Activated B cell treated with CpG ODN at 0.5 μM for 24 hours (primary cell): ENCODE measurements at regions not wholly inside any gene's neighbourhood (a gene's known extent, or its start where the extent isn't known, plus 50 kb on each side); places are given as distances from the start of the nearest gene placed in this dataset.
A peak's percentile ranks its signal among the peaks of the same experiment; 100 is the strongest.

ENCODE experiments used
- ATAC-seq: fragments of 200-7000 bp; cut with Tn5 transposase; one replicate; pipeline ENCODE4 v1.10.0; 2021; ENCODE audit warnings: low read depth, mild to moderate bottlenecking, moderate library complexity
- CTCF ChIA-PET: fragments of 350-600 bp; sonication (Branson Sonifier 250); formaldehyde crosslinking; loops from one replicate; lab custom pipeline; 2021; ENCODE audit warnings: antibody characterized with exemption; lab: Charles Lee
- POLR2A ChIA-PET: fragments of 350-600 bp; sonication (Branson Sonifier 250); formaldehyde crosslinking; loops from one replicate; lab custom pipeline; 2021; ENCODE audit warnings: antibody characterized with exemption; lab: Charles Lee
- DNase-seq: peaks from one replicate; pipeline ENCODE4 v3.0.0; 2022
- H3K27ac Mint-ChIP-seq: one replicate; pipeline ENCODE4 v1.8.0; 2020; ENCODE audit warnings: mixed read lengths
- H3K27me3 Mint-ChIP-seq: one replicate; pipeline ENCODE4 v1.8.0; 2021; ENCODE audit warnings: mixed read lengths
- H3K36me3 Mint-ChIP-seq: one replicate; pipeline ENCODE4 v1.8.0; 2021; ENCODE audit warnings: low read depth, mixed read lengths
- H3K4me1 Mint-ChIP-seq: one replicate; pipeline ENCODE4 v1.8.0; 2021; ENCODE audit warnings: mixed read lengths
- H3K4me3 Mint-ChIP-seq: one replicate; pipeline ENCODE4 v1.8.0; 2020; ENCODE audit warnings: mild to moderate bottlenecking, mixed read lengths
- H3K9me3 Mint-ChIP-seq: one replicate; pipeline ENCODE4 v1.8.0; 2020; ENCODE audit warnings: mixed read lengths
- intact Hi-C: fragments of 100-400 bp; cut with micrococcal nuclease; formaldehyde crosslinking; loops from one replicate; pipeline ENCODE4 v1.15.1; 2024
- TF ChIP-seq, protein P1 (sequence below): fragments of 200-600 bp; IDR thresholded peaks from one replicate; pipeline ENCODE4 v1.8.0; 2022; ENCODE audit warnings: antibody characterized with exemption, mild to moderate bottlenecking

DNA sequence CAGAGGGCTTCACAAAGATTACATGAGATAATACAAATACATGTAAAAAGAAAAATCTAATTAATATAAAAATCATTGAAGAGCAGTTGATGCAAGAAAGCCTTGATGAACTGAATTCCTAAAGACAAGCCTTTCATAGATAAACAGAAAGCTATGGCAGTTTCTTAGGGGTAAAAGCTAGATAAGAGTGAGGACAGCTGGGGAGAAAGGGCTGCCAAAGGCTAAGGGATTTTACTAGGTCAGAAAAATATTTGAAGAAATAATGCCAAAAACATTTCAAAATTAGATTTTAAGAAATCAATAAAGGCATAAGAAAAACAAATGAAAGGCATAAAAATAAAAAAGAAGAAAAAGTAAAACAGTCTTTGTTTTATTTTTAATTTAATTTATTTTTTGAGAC is 107.9 kb upstream of the ZNF366 start:
- Mint-ChIP-seq H3K4me1 (peaks cover 4% of the 10 kb centered on the region), H3K27ac (no peak overlapping the region), H3K4me3 (no peak overlapping the region), H3K36me3 (no peaks in the 10 kb centered on the region), H3K9me3 (no peaks in the 10 kb centered on the region), H3K27me3 (peaks cover 6% of the 10 kb centered on the region)
- ATAC-seq (no peak), DNase-seq (no peak)
- intact Hi-C loops = no loop called here
- ChIA-PET POLR2A (no interaction called here), CTCF (no interaction called here)
- TF ChIP-seq, protein P1, sequence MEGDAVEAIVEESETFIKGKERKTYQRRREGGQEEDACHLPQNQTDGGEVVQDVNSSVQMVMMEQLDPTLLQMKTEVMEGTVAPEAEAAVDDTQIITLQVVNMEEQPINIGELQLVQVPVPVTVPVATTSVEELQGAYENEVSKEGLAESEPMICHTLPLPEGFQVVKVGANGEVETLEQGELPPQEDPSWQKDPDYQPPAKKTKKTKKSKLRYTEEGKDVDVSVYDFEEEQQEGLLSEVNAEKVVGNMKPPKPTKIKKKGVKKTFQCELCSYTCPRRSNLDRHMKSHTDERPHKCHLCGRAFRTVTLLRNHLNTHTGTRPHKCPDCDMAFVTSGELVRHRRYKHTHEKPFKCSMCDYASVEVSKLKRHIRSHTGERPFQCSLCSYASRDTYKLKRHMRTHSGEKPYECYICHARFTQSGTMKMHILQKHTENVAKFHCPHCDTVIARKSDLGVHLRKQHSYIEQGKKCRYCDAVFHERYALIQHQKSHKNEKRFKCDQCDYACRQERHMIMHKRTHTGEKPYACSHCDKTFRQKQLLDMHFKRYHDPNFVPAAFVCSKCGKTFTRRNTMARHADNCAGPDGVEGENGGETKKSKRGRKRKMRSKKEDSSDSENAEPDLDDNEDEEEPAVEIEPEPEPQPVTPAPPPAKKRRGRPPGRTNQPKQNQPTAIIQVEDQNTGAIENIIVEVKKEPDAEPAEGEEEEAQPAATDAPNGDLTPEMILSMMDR = no peak

DNA sequence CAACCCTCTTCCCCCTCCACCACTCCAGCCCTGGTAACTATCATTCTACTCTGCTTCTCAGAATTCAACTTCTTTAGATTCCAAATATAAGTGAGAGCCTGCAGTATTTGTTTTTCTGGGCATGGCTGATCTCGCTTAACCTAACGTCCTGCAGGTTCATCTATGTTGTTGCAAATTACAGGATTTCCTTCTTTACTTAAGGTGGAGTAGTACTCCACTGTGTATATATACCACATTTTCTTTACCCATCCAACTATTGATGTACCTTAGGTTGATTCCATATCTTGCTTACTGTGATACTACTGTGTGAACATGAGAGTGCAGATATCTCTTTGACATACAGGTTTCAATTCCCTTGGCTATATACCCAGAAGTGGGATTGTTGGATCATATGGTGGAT is 106.3 kb upstream of the ZNF366 start:
- no peaks in the 10 kb centered on the region for H3K36me3 Mint-ChIP-seq
- peaks cover 4% of the 10 kb centered on the region for H3K4me1 Mint-ChIP-seq
- ATAC-seq (no peak), DNase-seq (no peak)
- TF ChIP-seq, protein P1 = no peak
- H3K27ac Mint-ChIP-seq = no peak overlapping the region
- ChIA-PET CTCF (no interaction called here), POLR2A (interaction anchor here (0.6 kb wide), 1 partner anchor 120 kb away, joined by 3 read pairs; no protein-coding TSS in a partner anchor)
- H3K9me3 Mint-ChIP-seq = no peaks in the 10 kb centered on the region
- peaks cover 8% of the 10 kb centered on the region for H3K27me3 Mint-ChIP-seq
- H3K4me3 Mint-ChIP-seq = no peak overlapping the region
- intact Hi-C loops = loop anchor here (5.0 kb wide), 2 partner anchors 589 to 924 kb away; no protein-coding TSS in a partner anchor

DNA sequence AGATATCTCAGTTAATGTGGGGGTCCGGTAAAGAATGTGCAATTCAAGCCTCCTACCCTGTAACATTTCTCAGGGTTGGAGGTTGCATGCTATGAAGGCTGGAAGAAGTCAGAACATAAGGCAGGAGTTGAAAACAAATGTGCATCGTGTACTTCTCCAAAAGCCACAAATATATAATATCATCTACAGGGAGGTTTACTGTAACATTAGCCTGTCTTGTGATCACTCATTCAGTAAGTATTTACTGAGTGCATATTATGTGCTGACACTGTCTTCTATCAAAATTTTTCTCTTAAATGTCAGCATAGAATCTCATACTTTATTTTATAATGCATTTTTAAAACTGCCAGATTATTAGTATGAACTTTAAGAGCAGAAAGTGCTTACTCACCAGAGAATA is 105.6 kb upstream of the ZNF366 start:
- no peak for DNase-seq
- intact Hi-C loops = loop anchor here (5.0 kb wide), 2 partner anchors 589 to 924 kb away; no protein-coding TSS in a partner anchor
- Mint-ChIP-seq H3K36me3 (no peaks in the 10 kb centered on the region), H3K4me3 (no peak overlapping the region), H3K27ac (no peak overlapping the region), H3K4me1 (peaks cover 4% of the 10 kb centered on the region), H3K9me3 (no peaks in the 10 kb centered on the region), H3K27me3 (peaks cover 8% of the 10 kb centered on the region)
- TF ChIP-seq, protein P1 = no peak
- ATAC-seq = no peak
- ChIA-PET POLR2A (no interaction called here), CTCF (no interaction called here)

DNA sequence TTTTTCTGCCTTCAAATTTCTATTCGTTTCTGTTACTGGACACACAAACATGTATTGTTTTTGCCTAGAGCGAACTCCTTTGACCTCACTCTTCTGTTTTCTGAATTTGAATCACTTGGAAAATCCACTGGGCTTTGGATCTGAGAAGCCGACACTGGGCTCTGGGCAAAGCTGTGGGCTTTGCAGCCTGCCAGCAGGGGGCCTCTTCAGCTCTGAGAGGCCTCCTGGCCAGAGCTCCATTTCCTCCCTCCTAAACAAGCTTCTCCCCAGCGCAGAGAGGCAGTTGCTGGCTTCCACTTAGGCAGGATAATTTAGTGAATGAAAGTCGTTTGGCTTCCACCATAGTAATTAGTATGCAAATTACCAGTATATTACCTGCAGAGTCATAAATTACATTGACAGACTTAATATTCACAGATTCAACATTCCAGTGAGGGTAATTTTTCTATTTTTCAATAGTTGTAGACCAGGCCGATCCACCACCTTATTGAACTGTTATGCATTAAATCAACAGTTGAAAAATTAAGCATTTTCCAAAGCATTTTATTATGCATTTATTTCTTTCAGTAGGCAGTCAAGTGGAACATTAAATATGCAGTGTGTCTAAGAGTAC is 104.0 kb upstream of the ZNF366 start:
- CTCF ChIA-PET = interaction anchor here (0.7 to 3.0 kb wide), 12 partner anchors 8 to 286 kb away, joined by 3 to 50 read pairs (median 5); no protein-coding TSS in a partner anchor
- Mint-ChIP-seq H3K4me3 (no peak overlapping the region), H3K9me3 (no peaks in the 10 kb centered on the region), H3K27me3 (peaks cover 12% of the 10 kb centered on the region), H3K36me3 (no peaks in the 10 kb centered on the region), H3K27ac (no peak overlapping the region), H3K4me1 (peaks cover 4% of the 10 kb centered on the region)
- intact Hi-C loops = loop anchor here (1.0 to 5.0 kb wide), 4 partner anchors 208 to 926 kb away; no protein-coding TSS in a partner anchor
- DNase-seq (no peak), ATAC-seq (peak; percentile 69)
- POLR2A ChIA-PET = interaction anchor here (0.7 kb wide), 1 partner anchor 208 kb away, joined by 3 read pairs; no protein-coding TSS in a partner anchor
- TF ChIP-seq, protein P1 = no peak

DNA sequence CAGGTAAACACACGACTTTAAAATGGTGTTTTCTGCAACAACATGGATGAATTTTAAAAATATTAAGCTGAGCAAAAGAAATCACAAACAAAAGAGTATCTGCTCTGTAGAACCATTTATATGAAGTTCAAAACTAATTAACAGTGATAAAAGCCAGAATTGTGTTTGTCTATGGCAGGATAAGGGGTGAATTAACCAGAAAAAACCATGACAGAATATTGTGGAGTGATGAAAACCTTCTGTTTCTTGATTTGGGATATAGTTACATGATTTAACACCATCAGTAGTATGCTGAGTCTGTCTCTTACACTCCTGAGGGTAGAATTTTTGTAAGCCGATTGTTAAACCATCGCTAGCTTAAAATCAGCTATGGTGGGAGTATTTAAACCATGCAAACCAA is 101.7 kb upstream of the ZNF366 start:
- no peak overlapping the region for H3K27ac Mint-ChIP-seq
- CTCF ChIA-PET = interaction anchor here (1.2 kb wide), 1 partner anchor 25 kb away, joined by 3 read pairs; no protein-coding TSS in a partner anchor
- H3K36me3 Mint-ChIP-seq = no peaks in the 10 kb centered on the region
- H3K27me3 Mint-ChIP-seq = peaks cover 19% of the 10 kb centered on the region
- no peak overlapping the region for H3K4me3 Mint-ChIP-seq
- intact Hi-C loops = no loop called here
- no peak for DNase-seq
- H3K4me1 Mint-ChIP-seq = peaks cover 4% of the 10 kb centered on the region
- ATAC-seq = no peak
- POLR2A ChIA-PET = no interaction called here
- no peaks in the 10 kb centered on the region for H3K9me3 Mint-ChIP-seq
- TF ChIP-seq, protein P1 = no peak
